H1 (cell line): ENCODE measurements at regions not wholly inside any gene's neighbourhood (a gene's known extent, or its start where the extent isn't known, plus 50 kb on each side); places are given as distances from the start of the nearest gene placed in this dataset.

Experiments used
- CTCF ChIA-PET: fragments of 300-600 bp; sonication (Branson Sonifier 250); formaldehyde crosslinking; loops from one replicate; lab custom pipeline; 2021; ENCODE audit not compliant: partially characterized antibody; lab: Charles Lee
- POLR2A ChIA-PET: fragments of 300-600 bp; sonication (Branson Sonifier 250); formaldehyde crosslinking; loops from one replicate; lab custom pipeline; 2021; ENCODE audit warnings: inconsistent platforms; ENCODE audit not compliant: partially characterized antibody; lab: Charles Lee
- DNase-seq, 2 experiments: peaks; one replicate each; pipeline versions ENCODE4 v3.0.0 to v3.0.0-alpha.2; 2010 to 2022; ENCODE audit warnings: low spot score in 2 of 2, low read depth in 1 of 2, mixed read lengths in 1 of 2
- FAIRE-seq: peaks from 2 replicates; lab custom pipeline; 2011; peaks lifted over from hg19 to GRCh38; lab: Jason Lieb, UNC
- H2AFZ ChIP-seq: 2 replicates; pipeline ENCODE4 v1.8.1; 2012; ENCODE audit warnings: low read length, inconsistent platforms
- H2AK5ac ChIP-seq: 2 replicates; pipeline ENCODE4 v1.6.1; 2013; ENCODE audit warnings: low read depth, low read length
- H2BK120ac ChIP-seq: replicated peaks from 2 replicates; pipeline ENCODE3; 2013; ENCODE audit warnings: low read depth, low read length, inconsistent platforms
- H2BK12ac ChIP-seq: 2 replicates; pipeline ENCODE4 v1.6.1; 2013; ENCODE audit warnings: low read depth, low read length
- H2BK15ac ChIP-seq: 2 replicates; pipeline ENCODE4 v1.6.1; 2013; ENCODE audit warnings: low read length
- H2BK20ac ChIP-seq: 2 replicates; pipeline ENCODE4 v1.6.1; 2013; ENCODE audit warnings: low read length
- H2BK5ac ChIP-seq: 2 replicates; pipeline ENCODE4 v1.6.1; 2013; ENCODE audit warnings: low read depth, low read length
- H3K14ac ChIP-seq: 2 replicates; pipeline ENCODE4 v1.6.1; 2013; ENCODE audit warnings: inconsistent platforms; ENCODE audit not compliant: insufficient read length
- H3K18ac ChIP-seq: 2 replicates; pipeline ENCODE4 v1.6.1; 2013; ENCODE audit warnings: low read length; ENCODE audit errors: extremely low read depth
- H3K23ac ChIP-seq: 2 replicates; pipeline ENCODE4 v1.6.1; 2013; ENCODE audit warnings: inconsistent platforms; ENCODE audit not compliant: insufficient read length
- H3K23me2 ChIP-seq: 2 replicates; pipeline ENCODE4 v1.6.1; 2013; ENCODE audit warnings: low read depth, low read length
- H3K27ac ChIP-seq: 2 replicates; pipeline ENCODE4 v1.6.1; 2011; ENCODE audit warnings: low read depth, low read length, inconsistent platforms
- H3K27me3 ChIP-seq, 4 experiments: replicated peaks in 1 of 4; 1 replicate in 1 of 4; 2 replicates in 3 of 4; pipeline versions ENCODE4 v1.6.1 to v1.8.1; 2011 to 2013; ENCODE audit warnings: low read length in 3 of 4, mild to moderate bottlenecking in 3 of 4, inconsistent platforms in 2 of 4, mixed read lengths in 2 of 4, moderate library complexity in 1 of 4; ENCODE audit not compliant: control insufficient read depth in 3 of 4, insufficient read depth in 3 of 4; ENCODE audit errors: extremely low read depth in 1 of 4
- H3K36me3 ChIP-seq, 4 experiments: 2 replicates each; pipeline versions ENCODE4 v1.6.1 to v1.8.1; 2011 to 2013; ENCODE audit warnings: mild to moderate bottlenecking in 4 of 4, low read length in 3 of 4, moderate library complexity in 2 of 4, control low read depth in 1 of 4, inconsistent platforms in 1 of 4; ENCODE audit not compliant: insufficient read depth in 4 of 4, control insufficient read depth in 2 of 4
- H3K4ac ChIP-seq: replicated peaks from 2 replicates; pipeline ENCODE3; 2013; ENCODE audit warnings: low read length, low read depth, mixed read lengths, inconsistent platforms; ENCODE audit not compliant: insufficient read length
- H3K4me1 ChIP-seq, 4 experiments: replicated peaks in 1 of 4; 1 replicate in 1 of 4; 2 replicates in 3 of 4; pipeline versions ENCODE4 v1.6.1 to v1.8.1; 2011 to 2013; ENCODE audit warnings: low read length in 3 of 4, inconsistent platforms in 2 of 4, mixed read lengths in 1 of 4; ENCODE audit not compliant: insufficient read depth in 4 of 4, control insufficient read depth in 3 of 4
- H3K4me2 ChIP-seq, 2 experiments: 2 replicates each; pipeline versions ENCODE4 v1.6.1 to v1.8.1; 2011 to 2013; ENCODE audit warnings: low read depth in 2 of 2, low read length in 2 of 2, control low read depth in 1 of 2, inconsistent platforms in 1 of 2, mild to moderate bottlenecking in 1 of 2; ENCODE audit not compliant: insufficient read depth in 1 of 2
- H3K4me3 ChIP-seq, 4 experiments: fragments of 200-600, 300-600 bp in 1 of 4; sonication (generic), shearing (Covaris generic), sonication (Bioruptor Twin) in 1 of 4; 2 replicates each; pipeline versions ENCODE4 v1.5.1 to v1.8.1; 2011 to 2016; ENCODE audit warnings: low read length in 4 of 4, low read depth in 3 of 4, control low read depth in 2 of 4, inconsistent platforms in 2 of 4, mild to moderate bottlenecking in 2 of 4, mixed read lengths in 1 of 4, moderate library complexity in 1 of 4; ENCODE audit not compliant: insufficient read depth in 2 of 4; ENCODE audit errors: extremely low read depth in 1 of 4
- H3K56ac ChIP-seq: replicated peaks from 2 replicates; pipeline ENCODE3; 2013; ENCODE audit warnings: low read depth, mild to moderate bottlenecking, mixed read lengths, low read length, inconsistent platforms; ENCODE audit not compliant: insufficient read length
- H3K79me1 ChIP-seq: 2 replicates; pipeline ENCODE4 v1.6.1; 2013; ENCODE audit warnings: low read depth, low read length, control low read depth
- H3K79me2 ChIP-seq, 2 experiments: 2 replicates each; pipeline versions ENCODE4 v1.6.1 to v1.8.1; 2012 to 2013; ENCODE audit warnings: low read length in 2 of 2, mild to moderate bottlenecking in 2 of 2, inconsistent platforms in 1 of 2; ENCODE audit not compliant: insufficient read depth in 2 of 2, control insufficient read depth in 1 of 2
- H3K9ac ChIP-seq, 4 experiments: replicated peaks in 1 of 4; 1 replicate in 1 of 4; 2 replicates in 3 of 4; pipeline versions ENCODE4 v1.6.1 to v1.8.1; 2011 to 2013; ENCODE audit warnings: low read depth in 3 of 4, low read length in 3 of 4, control low read depth in 2 of 4, mild to moderate bottlenecking in 2 of 4, moderate library complexity in 2 of 4, inconsistent platforms in 1 of 4; ENCODE audit errors: extremely low read depth in 1 of 4
- H3K9me3 ChIP-seq, 2 experiments: 2 replicates each; pipeline versions ENCODE4 v1.6.1 to v1.8.1; 2012 to 2013; ENCODE audit warnings: mild to moderate bottlenecking in 2 of 2, moderate library complexity in 2 of 2, control low read depth in 1 of 2, inconsistent platforms in 1 of 2, low read depth in 1 of 2, low read length in 1 of 2, mixed read lengths in 1 of 2; ENCODE audit not compliant: insufficient read depth in 2 of 2
- H4K20me1 ChIP-seq, 2 experiments: replicated peaks in 1 of 2; 2 replicates each; pipeline versions ENCODE3 to v1.8.1; 2011 to 2013; ENCODE audit warnings: inconsistent platforms in 2 of 2, low read length in 2 of 2, mild to moderate bottlenecking in 1 of 2; ENCODE audit not compliant: insufficient read depth in 2 of 2, control insufficient read depth in 1 of 2
- H4K5ac ChIP-seq: 2 replicates; pipeline ENCODE4 v1.6.1; 2013; ENCODE audit warnings: low read length, low read depth, mixed read lengths, inconsistent platforms; ENCODE audit not compliant: insufficient read length
- H4K8ac ChIP-seq: 2 replicates; pipeline ENCODE4 v1.8.0; 2013; ENCODE audit warnings: mild to moderate bottlenecking, moderate library complexity, low read length, inconsistent platforms; ENCODE audit not compliant: insufficient read depth; ENCODE audit errors: extremely low read depth
- H4K91ac ChIP-seq: replicated peaks from 2 replicates; pipeline ENCODE3; 2013; ENCODE audit warnings: low read length, mixed read lengths, inconsistent platforms; ENCODE audit not compliant: insufficient read length
- ATF3 ChIP-seq: IDR thresholded peaks from 2 replicates; pipeline ENCODE4 v1.6.1; 2011; ENCODE audit warnings: low read depth, mild to moderate bottlenecking, low read length; ENCODE audit not compliant: insufficient read depth
- EGR1 ChIP-seq: IDR thresholded peaks from 2 replicates; pipeline ENCODE4 v1.6.1; 2011; ENCODE audit warnings: low read depth, low read length, borderline replicate concordance
- HDAC6 ChIP-seq: IDR thresholded peaks from one replicate; pipeline ENCODE4 v1.7.1; 2012; ENCODE audit warnings: low read depth, mild to moderate bottlenecking, inconsistent platforms, low read length, moderate library complexity
- KDM1A ChIP-seq: fragments of 200-600, 300-600 bp; sonication (generic); IDR thresholded peaks from 2 replicates; pipeline ENCODE4 v1.7.1; 2016; ENCODE audit warnings: mild to moderate bottlenecking, low read length, borderline replicate concordance
- RBBP5 ChIP-seq: IDR thresholded peaks from 2 replicates; pipeline ENCODE4 v1.7.1; 2012; ENCODE audit warnings: low read depth, mild to moderate bottlenecking, inconsistent platforms, low read length, moderate library complexity, borderline replicate concordance
- SIN3A ChIP-seq, 2 experiments: IDR thresholded peaks in 1 of 2; conservative IDR thresholded peaks in 1 of 2; 2 replicates each; pipeline ENCODE4 v1.6.1; 2011 to 2012; ENCODE audit warnings: low read length in 2 of 2, improper control_type of control experiment in 1 of 2, low read depth in 1 of 2, mild to moderate bottlenecking in 1 of 2
- SUZ12 ChIP-seq: fragments of 200-600 bp; sonication (generic); IDR thresholded peaks from 2 replicates; pipeline ENCODE4 v1.6.1; 2012; ENCODE audit warnings: mild to moderate bottlenecking, inconsistent platforms, low read length, moderate library complexity, mixed read lengths
- TCF12 ChIP-seq: IDR thresholded peaks from 2 replicates; pipeline ENCODE4 v1.6.1; 2011; ENCODE audit warnings: low read depth, mild to moderate bottlenecking, low read length
- TEAD4 ChIP-seq: IDR thresholded peaks from 2 replicates; pipeline ENCODE4 v1.6.1; 2012; ENCODE audit warnings: low read depth, low read length, inconsistent platforms, mixed read lengths
- ZNF274 ChIP-seq: IDR thresholded peaks from 2 replicates; pipeline ENCODE4 v1.7.0; 2012; ENCODE audit warnings: low read length, borderline replicate concordance; ENCODE audit errors: extremely low read depth
- WGBS, 2 experiments: shearing (Covaris generic) in 1 of 2; methylation state at CpG; one replicate each; pipeline versions ENCODE4 v1.1.6 to v1.1.7; 2013 to 2015; ENCODE audit warnings: low lambda C conversion rate in 2 of 2, mixed read lengths in 2 of 2, inconsistent platforms in 1 of 2, low coverage in 1 of 2, missing lambda C conversion rate in 1 of 2; ENCODE audit not compliant: insufficient replicate concordance in 2 of 2, insufficient coverage in 1 of 2, insufficient read length in 1 of 2; ENCODE audit errors: extremely low coverage in 1 of 2, missing lambda C conversion rate in 1 of 2; 5-methylcytosine and 5-hydroxymethylcytosine counted together
- TF ChIP-seq, protein P1 (sequence below): IDR thresholded peaks from 2 replicates; pipeline ENCODE4 v1.6.1; 2012; ENCODE audit warnings: inconsistent platforms

DNA sequence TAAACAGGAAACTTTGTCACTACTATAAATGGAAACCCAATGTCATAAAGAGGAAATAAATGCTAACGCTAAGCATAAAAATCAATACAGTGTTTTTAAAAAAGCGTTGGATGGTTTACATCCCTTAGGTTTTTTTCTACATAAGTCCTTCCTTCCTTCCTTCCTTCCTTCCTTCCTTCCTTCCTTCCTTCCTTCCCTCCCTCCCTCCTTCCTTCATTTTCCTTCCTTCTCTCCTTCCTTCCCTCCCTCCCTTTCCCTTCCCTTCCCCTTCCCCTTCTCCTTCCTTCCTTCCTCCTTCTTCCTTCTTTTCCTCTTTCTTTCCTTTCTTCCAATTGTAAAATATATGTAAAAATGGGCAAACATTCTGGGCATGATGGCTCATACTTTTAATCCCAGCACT is 108.3 kb downstream of the HAPSTR1 start:
- Histone ChIP-seq H3K4me2 (no peak overlapping the region), H3K56ac (no peak overlapping the region), H3K18ac (no peak overlapping the region), H2BK20ac (no peak overlapping the region), H2AK5ac (no peak overlapping the region), H3K79me1 (no peaks in the 10 kb centered on the region), H3K14ac (no peak overlapping the region), H3K4me1 (no peaks in the 10 kb centered on the region), H3K4me3 (no peak overlapping the region), H2BK5ac (no peak overlapping the region), H4K20me1 (no peaks in the 10 kb centered on the region), H3K36me3 (no peaks in the 10 kb centered on the region), H3K9me3 (no peaks in the 10 kb centered on the region), H3K4ac (no peak overlapping the region), H3K23me2 (peaks cover 2% of the 10 kb centered on the region; the same call in 1 of the 2 replicates), H2BK15ac (no peak overlapping the region), H2BK120ac (no peak overlapping the region), H3K79me2 (no peaks in the 10 kb centered on the region), H4K5ac (no peak overlapping the region), H2BK12ac (no peak overlapping the region), H3K27me3 (no peaks in the 10 kb centered on the region), H3K23ac (no peak overlapping the region), H3K27ac (no peak overlapping the region), H4K8ac (no peak overlapping the region), H4K91ac (no peak overlapping the region), H3K9ac (no peak overlapping the region), H2AFZ (no peak overlapping the region)
- TF ChIP-seq EGR1 (no peak), TCF12 (no peak), KDM1A (no peak), RBBP5 (no peak), TEAD4 (no peak), HDAC6 (no peak), SIN3A (conservative IDR thresholded peaks at IDR 0.05 in 1 of 2, IDR thresholded peaks at IDR 0.05 in 1 of 2; ENCODE audit: low read depth in 1 of 2, low read length in 2 of 2) (no peak), ATF3 (no peak), SUZ12 (no peak), ZNF274 (no peak)
- TF ChIP-seq, protein P1, sequence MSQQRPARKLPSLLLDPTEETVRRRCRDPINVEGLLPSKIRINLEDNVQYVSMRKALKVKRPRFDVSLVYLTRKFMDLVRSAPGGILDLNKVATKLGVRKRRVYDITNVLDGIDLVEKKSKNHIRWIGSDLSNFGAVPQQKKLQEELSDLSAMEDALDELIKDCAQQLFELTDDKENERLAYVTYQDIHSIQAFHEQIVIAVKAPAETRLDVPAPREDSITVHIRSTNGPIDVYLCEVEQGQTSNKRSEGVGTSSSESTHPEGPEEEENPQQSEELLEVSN, result no peak
- ChIA-PET POLR2A (no interaction called here), CTCF (interaction anchor here (0.7 kb wide), 1 partner anchor 308 kb away, joined by 3 read pairs; no protein-coding TSS in a partner anchor)
- no peak for FAIRE-seq
- 73% methylated on average over 2 of the region's 2 CpGs; no CpG with 5 or more reads in 1 of the 2 experiments for WGBS, 2 experiments
- DNase-seq, result no peak
